Stimulated activated CD4-positive, alpha-beta T cell treated with anti-CD3 and anti-CD28 coated beads, TNF-alpha, amount 100 ng/mL, for 4 hours (primary cell): ENCODE measurements at regions not wholly inside any gene's neighbourhood (a gene's known extent, or its start where the extent isn't known, plus 50 kb on each side); places are given as distances from the start of the nearest gene placed in this dataset.
"Not testable (repeated sequence)": the region's sequence is repeated elsewhere in the genome, so short reads cannot be mapped to it uniquely, and the experiment has no call there.

Experiments
- DNase-seq, 3 experiments: peaks; one replicate each; pipeline ENCODE4 v3.0.0-alpha.2; 2020; ENCODE audit warnings: low read depth in 3 of 3

- no peak for DNase-seq
These were observed 170.3 kb upstream of the CXCR4 start for GRCh38 chr2:136288249-136288648.

- DNase-seq = no peak
These were observed 168.5 kb upstream of the CXCR4 start for GRCh38 chr2:136286423-136286822.

- DNase-seq = no peak
These were observed 166.5 kb upstream of the CXCR4 start for GRCh38 chr2:136284226-136285119.

DNA sequence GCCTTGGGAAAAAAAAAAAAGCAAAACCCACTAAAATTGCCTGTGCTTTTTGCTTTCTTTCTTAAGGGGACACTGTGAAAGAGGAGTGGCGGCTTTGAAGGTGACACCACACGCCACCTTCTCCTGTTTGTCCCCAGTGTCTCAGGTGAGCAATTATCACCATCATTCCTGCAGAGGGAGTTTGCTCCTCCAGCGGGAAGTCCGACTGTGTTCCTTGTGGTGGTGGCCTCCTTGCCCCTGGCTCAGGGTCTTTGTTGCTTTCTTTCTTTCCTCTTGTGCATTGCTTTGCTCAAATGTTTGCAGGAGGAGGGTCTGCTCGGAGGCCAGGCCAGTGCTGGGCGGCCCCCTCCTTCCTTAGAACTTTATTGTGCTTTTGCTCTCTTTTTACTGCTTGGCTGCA lies 164.3 kb upstream of the CXCR4 start:
- DNase-seq = no peak

DNA sequence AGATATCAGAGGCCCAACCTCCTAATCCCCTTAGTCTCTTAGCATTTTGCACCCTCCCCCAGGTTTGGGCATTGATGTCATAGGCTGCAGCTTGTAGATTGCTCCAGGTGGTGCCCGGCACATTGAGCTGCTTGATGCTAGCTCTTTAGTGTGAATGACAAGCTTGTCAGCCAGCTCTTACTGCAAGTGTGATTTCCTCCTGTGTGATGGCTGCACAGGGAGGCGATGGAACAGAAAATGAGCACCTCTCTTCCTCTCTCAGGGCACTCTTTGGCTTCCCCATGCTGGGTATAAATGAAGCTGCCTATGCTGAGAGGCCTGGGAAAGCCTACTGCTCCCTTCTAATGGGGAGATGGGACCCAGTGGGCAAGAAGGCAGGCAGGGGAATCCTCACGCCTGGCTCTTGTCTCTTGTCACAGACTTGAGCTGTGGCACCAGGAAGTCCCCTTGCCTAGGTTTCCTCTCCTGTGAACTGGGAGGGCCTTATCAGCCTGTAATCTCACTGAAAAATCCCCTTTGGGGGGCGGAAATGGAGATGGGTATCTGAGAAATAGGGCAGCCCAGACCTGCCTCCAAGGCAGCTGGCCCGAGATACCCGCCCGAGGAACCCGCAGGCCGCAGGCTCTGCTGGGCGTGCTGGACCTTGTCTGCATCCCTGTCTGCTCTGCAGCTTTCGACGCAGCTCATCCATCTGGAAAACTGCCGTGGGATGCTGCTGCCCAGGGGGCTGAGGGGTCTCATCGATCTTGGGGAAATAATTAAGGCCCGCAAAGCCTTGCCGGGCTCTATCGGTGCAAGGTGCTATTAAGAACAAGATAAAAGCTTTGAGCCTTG lies 163.5 kb upstream of the CXCR4 start:
- DNase-seq = peak in 2 of 3 experiments; percentile 7 to 26

GRCh38 chr2:136266346-136266745 lies 148.4 kb upstream of the CXCR4 start:
- not testable (repeated sequence) for DNase-seq

DNA sequence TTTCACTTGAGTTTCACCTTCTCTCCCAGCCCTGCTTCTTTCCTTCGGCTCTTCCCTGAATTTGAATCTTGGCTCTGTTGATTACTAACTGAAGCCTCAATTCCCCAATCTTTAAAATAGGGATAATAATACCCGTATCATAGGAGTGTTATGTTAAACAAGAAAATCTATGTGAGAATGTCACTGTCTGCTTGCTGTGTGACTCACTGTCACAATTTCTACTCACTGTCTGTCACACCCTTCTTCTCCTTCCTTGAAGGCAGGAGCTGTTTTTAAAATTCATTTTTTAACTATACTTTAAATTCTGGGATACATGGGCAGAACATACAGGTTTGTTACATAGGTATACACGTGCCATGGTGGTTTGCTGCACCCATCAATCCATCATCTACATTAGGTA lies 141.6 kb upstream of the CXCR4 start:
- no peak for DNase-seq

- DNase-seq = no peak
These were observed 139.9 kb upstream of the CXCR4 start for GRCh38 chr2:136257893-136258292.

DNA sequence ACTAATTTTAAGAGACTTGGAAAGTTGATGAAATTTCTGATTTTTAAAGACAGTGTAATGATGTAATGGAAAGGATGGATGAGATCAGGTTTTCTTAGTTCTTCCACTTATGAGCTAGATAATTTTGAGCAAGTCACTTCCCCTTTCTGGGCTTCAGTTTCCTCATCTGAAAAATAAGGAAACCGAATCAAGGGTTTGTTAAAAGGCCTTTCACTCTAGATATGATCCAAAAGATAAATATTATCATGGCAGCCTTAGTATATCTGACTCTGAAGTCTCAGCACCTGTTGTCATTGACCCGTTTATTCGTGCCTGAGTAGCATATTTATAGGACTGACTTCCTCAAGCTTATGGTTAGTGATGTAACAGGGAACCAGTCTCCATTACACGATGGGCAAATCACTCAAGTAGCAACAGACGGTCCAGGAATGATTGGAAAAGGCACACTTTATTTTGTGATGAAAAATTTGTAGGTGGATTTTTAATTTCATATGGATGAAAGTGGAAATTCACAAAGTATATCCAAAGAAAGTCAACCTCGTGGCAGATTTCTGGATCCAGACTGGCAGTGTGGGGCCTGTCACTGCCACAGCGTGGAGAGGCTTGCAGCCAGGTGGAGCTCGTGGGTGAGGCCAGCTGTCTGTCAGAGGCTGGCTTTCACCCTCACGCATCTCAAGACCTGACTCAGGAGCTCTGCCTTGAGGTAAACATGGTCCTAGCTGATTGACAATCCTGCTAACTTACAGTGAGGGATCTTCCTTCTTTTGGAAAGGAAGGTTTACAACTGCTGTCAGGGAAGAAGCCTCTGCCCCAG lies 137.9 kb upstream of the CXCR4 start:
- no peak for DNase-seq

DNA sequence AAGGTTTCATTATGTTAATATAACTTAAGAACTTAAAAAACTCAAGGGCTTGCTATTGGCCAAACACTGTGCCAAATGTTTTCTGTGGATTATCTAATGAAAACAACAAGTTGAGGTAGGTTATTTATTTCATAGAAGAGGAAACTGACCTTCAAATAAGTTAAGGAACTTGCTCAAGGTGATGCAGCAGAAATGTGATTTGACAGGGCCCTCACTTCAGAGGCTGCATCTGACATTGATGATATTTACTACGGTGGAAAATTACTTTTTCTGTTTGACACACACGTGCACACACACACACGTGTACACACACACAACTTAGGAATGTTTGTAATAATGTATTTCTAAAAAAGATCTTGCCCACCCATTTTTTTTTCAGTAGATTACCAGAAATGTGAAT lies 137.2 kb upstream of the CXCR4 start:
- DNase-seq = no peak

DNA sequence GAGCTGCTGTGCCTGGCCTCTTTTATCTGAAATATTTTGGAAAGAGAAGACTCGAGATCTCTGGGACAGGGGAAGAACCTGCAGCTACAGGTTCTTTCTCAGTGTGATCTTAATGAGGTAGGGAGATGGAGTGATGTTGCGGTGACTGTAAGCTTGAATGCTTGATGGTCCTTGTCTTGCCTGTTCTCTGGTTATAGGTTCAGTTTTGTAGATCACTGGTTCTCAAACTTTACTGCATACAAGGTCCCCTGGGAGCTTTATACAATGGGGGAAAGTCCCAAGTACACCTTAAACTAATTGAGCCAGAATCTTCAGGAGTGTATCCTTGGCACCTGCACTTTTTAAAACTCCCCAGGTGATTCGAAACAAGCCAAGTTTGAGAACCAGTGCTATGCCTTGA lies 136.7 kb upstream of the CXCR4 start:
- DNase-seq = no peak

DNA sequence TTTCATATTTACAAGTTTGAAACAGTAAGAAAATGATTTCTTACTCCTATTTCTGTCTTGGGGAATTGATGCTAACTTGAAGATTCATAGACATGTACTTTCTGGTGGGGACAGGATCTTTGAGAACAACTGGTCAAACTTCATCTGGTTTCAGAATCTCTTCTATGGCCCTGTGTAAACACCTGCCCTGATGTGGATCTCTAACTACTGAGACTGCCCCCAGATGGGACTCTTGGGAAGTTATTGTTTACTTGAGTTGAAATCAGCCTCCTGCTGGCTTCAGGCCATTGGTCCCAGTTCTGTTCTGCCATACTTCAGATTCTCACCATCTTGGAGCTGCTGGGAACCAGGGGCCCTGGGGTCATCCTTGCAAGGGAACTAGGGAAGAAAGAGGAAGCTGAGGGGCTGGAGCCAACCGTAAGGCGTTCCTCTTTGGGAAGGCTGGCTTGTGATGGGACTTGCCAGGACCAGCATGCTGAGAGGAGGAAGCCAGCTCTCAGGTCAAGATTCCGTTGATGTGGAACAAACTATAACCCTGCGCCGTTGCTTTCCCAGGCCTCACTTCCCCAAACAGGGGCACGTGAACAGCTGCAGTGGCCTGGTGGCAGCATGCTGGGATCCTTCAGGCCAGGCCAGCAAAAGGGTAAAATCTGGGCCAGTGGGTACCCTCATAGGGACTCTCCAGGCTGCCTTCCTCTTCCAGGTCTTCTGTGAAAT lies 135.5 kb upstream of the CXCR4 start:
- no peak for DNase-seq

- DNase-seq = no peak
These were observed 134.1 kb upstream of the CXCR4 start for GRCh38 chr2:136251885-136252585.

DNA sequence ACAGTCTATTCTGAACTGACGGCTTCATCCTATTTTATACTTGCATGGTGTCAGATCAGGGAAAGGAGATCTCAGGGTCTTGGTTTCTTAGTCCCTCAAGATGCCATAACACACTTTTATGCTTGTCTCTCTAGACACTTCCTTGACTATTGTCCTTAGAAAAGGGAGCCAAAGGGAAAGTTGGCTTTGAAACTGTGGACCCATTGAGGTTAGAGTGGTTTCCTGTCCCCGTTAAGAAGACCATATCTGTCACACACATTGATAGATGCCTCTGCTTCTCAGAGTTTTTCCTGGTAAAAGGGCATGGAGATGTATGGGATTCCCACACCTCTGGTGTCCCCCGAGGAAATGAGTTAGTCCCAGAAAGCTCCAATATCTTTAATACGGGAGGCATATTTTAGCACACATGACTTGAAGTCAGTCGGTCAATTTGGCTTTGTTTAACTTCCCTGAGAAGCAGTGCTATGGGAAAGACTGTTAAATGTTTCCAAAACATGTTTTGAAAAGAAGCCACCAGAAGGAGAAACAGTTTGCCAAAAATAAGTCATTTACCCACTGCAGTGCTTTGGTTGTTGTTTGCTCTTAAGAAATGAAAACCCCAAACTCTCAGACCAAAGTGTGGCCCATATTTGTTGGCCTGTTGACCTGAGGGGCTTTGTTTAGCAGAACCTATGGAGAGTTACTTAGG lies 133.4 kb upstream of the CXCR4 start:
- DNase-seq = no peak

- no peak for DNase-seq
These were observed 132.2 kb upstream of the CXCR4 start for GRCh38 chr2:136250131-136250530.

- no peak for DNase-seq
These were observed 131.0 kb upstream of the CXCR4 start for GRCh38 chr2:136248907-136249306.

- DNase-seq = no peak
These were observed 130.3 kb upstream of the CXCR4 start for GRCh38 chr2:136248242-136248641.

DNA sequence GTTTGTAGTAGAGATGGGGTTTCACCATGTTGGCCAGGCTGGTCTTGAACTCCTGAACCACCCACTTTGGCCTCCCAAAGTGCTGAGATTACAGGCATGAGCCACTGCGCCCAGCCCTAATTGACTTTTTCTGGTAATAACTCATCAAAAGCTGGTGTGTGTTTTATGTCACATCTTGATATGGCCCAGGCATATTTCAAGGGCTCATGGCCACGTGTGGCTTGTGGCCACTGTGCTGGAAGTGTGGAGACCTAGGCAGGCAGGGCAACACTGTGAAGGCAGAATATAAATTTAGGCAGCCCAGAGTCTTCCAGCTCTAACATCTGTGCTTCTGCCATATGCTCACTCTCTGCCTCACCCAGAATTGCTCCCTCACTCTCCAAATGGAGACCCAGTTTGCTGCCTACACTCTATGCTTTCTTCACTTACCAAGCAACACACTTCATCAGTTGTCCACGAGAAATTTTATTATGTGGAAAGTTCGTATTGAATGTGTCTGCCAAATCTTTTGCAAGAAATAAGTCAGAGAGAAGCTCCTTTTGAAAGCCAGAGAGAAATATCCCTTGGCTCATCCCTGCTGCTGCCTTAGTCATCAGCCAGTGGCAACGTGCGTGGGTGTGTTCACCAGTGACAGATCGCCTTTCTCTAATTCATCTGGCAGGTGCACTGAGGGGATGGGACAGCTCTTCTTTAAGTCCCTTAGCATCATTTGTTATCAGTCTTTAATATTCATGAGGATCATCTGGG lies 129.4 kb upstream of the CXCR4 start:
- DNase-seq = peak in 2 of 3 experiments; percentile 13

DNA sequence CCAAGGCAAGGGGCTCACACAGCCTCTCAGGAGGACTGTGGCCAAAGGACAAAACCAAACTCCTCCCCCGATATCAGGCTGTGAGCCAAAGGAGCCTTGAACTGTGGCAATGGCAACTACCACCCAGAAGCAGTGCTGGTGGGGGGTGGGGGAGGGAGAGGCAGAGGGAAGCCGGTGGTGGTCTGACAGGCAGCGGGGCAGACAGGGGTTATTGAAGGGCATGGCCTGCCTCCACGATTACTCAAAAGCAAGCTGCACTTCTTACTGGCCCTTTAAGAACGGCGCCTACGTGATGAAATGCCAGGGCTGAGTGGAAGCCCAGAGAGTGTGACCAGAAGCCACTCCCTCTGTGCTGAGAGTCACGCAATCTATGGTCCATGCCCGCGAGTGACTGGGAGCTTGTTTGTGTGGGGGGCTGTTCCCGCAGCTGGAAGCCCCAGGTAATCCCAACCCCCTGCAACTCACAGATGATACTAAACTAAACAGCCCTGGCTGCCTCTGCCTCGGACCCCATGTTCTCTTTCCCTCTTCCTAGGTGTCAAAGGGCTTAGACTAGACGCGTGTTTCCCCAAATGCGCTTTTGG lies 128.2 kb upstream of the CXCR4 start:
- no peak for DNase-seq
